NCI-H2196 treated with DMSO at 0.1 percent for 48 hours (cell line): ENCODE measurements at regions not wholly inside any gene's neighbourhood (a gene's known extent, or its start where the extent isn't known, plus 50 kb on each side); places are given as distances from the start of the nearest gene placed in this dataset.

Experiments
- DNase-seq: peaks from one replicate; lab custom pipeline; 2025; ENCODE audit not compliant: unreplicated experiment; lab: John Stamatoyannopoulos, UW

- no peak for DNase-seq
Observed at GRCh38 chr13:22703601-22704209, 477.1 kb upstream of the SGCG start.

- no peak for DNase-seq
Observed at GRCh38 chr13:22707946-22708345, 472.8 kb upstream of the SGCG start.

- no peak for DNase-seq
Observed at GRCh38 chr13:22717036-22717435, 463.7 kb upstream of the SGCG start.

GRCh38 chr13:22726726-22727125 is 454.1 kb upstream of the SGCG start:
- no peak for DNase-seq

GRCh38 chr13:22735011-22735995 is 445.5 kb upstream of the SGCG start:
- DNase-seq: no peak

GRCh38 chr13:22736084-22736767 is 444.6 kb upstream of the SGCG start:
- no peak for DNase-seq

- no peak for DNase-seq
Observed at GRCh38 chr13:22736768-22737092, 444.0 kb upstream of the SGCG start.

GRCh38 chr13:22738357-22738756 is 442.4 kb upstream of the SGCG start:
- no peak for DNase-seq

- DNase-seq: no peak
Observed at GRCh38 chr13:22740264-22740663, 440.5 kb upstream of the SGCG start.

GRCh38 chr13:22744688-22745452 is 435.9 kb upstream of the SGCG start:
- DNase-seq: no peak

GRCh38 chr13:22748866-22749577 is 431.8 kb upstream of the SGCG start:
- DNase-seq: no peak

- DNase-seq: no peak
Observed at GRCh38 chr13:22749626-22750025, 431.2 kb upstream of the SGCG start.

- peak; percentile 1 for DNase-seq
Observed at GRCh38 chr13:22757530-22758120, 423.2 kb upstream of the SGCG start.

GRCh38 chr13:22758245-22758644 is 422.5 kb upstream of the SGCG start:
- no peak for DNase-seq

GRCh38 chr13:22761709-22762108 is 419.1 kb upstream of the SGCG start:
- DNase-seq: no peak

- DNase-seq: no peak
Observed at GRCh38 chr13:22765547-22765946, 415.2 kb upstream of the SGCG start.

GRCh38 chr13:22770891-22771290 is 409.9 kb upstream of the SGCG start:
- no peak for DNase-seq

- no peak for DNase-seq
Observed at GRCh38 chr13:22773465-22773864, 407.3 kb upstream of the SGCG start.

GRCh38 chr13:22776394-22777186 is 404.2 kb upstream of the SGCG start:
- no peak for DNase-seq
